ENCODE measurements at regions not wholly inside any gene's neighbourhood (a gene's known extent, or its start where the extent isn't known, plus 50 kb on each side); places are given as distances from the start of the nearest gene placed in this dataset.

- no peak for TF ChIP-seq EZH2 (IDR thresholded peaks at IDR 0.05; ENCODE audit: borderline replicate concordance, low read depth, low read length, severe bottlenecking)
- TF ChIP-seq CTCF (IDR thresholded peaks at IDR 0.05; ENCODE audit: extremely low read depth in 1 of 2, insufficient read depth in 1 of 2, low read depth in 1 of 2, low read length in 2 of 2) = no peak
- TF ChIP-seq POLR2A (IDR thresholded peaks at IDR 0.05; ENCODE audit: low read depth, low read length) = no peak
- TF ChIP-seq POLR2AphosphoS5 (IDR thresholded peaks at IDR 0.05; ENCODE audit: insufficient read depth, low read depth, low read length) = no peak
- no peak for TF ChIP-seq MYC (IDR thresholded peaks at IDR 0.05; ENCODE audit: low read depth, low read length)
- no peak for TF ChIP-seq FOS (IDR thresholded peaks at IDR 0.05; ENCODE audit: borderline replicate concordance, insufficient read depth, low read length)
- no peak for TF ChIP-seq MAX (IDR thresholded peaks at IDR 0.05; ENCODE audit: insufficient read depth, insufficient read length)
- TF ChIP-seq JUN (IDR thresholded peaks at IDR 0.05; ENCODE audit: borderline replicate concordance, insufficient read depth, insufficient read length, low read depth) = no peak
Measured at GRCh38 chr22:34878171-34878570, 187.8 kb upstream of the ISX start.

Data from endothelial cell of umbilical vein (primary cell).